ENCODE measurements at regions not wholly inside any gene's neighbourhood (a gene's known extent, or its start where the extent isn't known, plus 50 kb on each side); places are given as distances from the start of the nearest gene placed in this dataset.
"Not testable (repeated sequence)": the region's sequence is repeated elsewhere in the genome, so short reads cannot be mapped to it uniquely, and the experiment has no call there.

DNA sequence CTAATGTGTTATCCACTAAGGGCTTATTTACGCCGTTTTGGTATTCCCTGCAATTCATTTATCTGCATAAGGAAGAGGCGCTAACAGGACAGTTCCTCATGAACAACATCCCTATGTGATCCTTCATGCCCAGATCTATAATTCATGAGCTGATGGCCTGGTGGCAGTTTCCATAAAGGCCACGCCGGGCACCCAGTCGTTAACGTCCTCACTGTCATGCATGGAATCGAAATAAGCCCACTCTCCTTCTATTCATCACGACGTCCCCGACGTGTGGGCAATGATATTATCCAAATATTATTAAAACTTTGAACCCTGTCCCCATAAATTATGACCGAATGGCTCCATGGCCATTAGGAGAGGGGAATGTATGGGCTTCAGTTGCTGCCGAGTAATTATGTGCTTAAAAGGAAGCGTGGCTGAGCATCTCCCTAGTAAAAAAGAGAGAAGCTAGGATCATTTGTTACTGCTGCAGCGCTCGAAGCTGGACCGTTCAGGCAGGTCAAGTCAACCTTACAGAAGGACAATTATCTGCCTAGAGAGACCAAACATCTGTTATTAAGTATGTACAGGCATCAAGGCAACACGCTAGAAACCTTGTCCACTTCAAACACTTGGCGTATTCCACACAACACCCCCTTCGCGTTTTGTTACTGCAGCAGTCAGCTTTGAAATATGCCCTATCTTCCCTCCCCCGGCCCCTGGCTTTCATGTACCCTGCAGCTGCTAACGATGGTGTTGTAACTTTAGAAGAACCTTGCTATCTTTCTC lies 94.0 kb upstream of the SALL1 start:
- no peak for DNase-seq (ENCODE audit: low read depth)

DNA sequence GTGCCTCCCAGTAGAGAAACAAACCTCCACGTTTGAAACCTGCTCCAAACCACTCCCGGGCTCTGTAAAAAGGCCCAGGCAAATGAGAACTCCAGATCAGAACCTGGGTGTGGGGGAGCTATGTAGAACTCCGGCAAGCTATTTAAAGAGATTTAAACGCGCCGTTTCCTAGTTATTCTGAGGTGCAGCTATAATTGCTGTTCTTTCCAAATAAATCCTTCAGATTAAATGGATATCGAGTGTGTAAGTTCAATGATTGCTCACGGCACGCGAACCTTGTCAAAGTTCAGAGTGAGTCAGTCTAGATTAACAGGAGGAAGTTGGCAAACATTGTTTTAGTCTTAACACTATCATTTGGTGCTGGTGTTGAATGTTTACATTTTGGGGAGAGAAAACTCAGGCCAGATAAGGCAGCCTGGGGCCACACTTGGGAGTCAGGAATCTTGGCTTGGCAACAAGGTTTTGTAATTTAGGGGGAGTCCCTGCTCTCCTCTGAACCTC lies 92.9 kb upstream of the SALL1 start:
- no peak for DNase-seq (ENCODE audit: low read depth)

DNA sequence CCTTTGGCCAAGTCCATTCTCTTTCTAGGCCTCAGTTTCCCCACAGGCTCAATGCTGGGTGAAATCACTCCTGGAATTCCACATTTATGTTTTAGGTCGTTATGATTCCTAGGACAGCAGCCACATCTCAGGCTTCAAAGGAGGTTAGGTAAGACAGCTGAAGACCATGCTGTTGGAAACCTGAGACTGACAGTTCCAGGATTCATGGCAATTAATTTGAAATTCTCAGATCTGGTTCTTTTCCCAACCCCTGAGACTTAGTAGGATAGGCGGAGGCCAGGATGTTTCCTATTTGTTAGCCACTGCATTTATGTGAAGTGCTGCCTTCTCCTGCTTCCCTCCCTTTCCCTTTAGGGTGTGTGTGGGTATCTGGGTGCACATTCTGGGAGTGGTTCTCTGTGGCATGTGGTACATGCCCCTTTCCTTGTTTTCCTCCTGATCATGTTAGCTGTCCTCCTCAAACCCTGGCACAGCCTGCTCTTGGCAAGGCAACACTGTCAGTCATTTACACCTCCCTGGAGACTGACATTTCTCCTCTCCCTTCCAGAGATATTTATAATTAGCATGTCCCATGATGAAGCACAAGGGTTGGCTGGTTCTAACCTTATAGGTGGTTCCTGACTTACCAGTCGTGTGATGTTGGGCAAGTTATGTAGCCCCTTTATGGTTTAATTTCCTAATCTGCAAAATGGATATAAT lies 91.4 kb upstream of the SALL1 start:
- DNase-seq (ENCODE audit: low read depth), result no peak

DNA sequence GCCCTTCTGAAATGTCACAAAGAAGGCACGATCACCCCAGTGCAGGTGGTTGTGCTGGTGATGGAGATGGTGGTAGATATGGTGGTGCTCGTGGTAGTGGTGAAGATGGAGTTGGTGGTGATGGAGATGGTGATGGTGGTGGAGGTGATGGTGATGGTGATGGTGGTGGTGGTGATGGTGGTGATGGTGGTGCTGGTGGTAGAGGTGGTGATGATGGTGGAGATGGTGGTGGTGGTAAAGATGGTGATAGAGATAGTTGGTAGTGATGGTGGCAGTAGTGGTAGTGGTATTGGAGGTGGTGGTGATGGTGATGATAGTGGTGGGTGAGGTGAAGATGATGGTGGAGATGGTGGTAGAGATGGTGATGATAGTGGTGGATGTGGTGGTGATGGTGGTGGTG lies 88.1 kb upstream of the SALL1 start:
- DNase-seq (ENCODE audit: low read depth), result no peak

DNA sequence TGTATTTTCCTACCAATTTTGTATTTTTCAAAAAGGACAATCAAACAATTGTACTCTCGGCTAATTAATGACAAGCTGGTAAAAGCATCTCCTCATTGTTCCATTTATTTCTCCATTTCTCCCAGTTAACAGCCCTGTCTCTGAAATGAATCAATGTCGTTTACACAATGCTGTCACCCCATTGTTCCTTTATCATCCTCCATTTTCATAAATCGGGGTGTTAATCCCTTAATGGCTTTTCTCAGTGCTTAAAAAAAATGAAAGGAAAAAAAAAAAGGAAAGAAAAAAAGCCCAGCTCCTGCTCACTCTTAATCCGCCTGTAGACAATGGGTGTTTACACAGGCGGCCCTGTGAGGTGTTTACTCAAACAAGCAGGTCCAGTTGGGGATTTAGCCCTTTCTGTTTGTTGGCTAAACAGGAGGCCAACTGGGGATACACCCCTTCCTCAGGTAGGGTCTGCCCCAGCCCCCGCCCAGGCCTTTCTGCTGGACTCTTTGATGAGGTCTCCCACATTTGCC lies 86.8 kb upstream of the SALL1 start:
- DNase-seq (ENCODE audit: low read depth), result no peak

DNA sequence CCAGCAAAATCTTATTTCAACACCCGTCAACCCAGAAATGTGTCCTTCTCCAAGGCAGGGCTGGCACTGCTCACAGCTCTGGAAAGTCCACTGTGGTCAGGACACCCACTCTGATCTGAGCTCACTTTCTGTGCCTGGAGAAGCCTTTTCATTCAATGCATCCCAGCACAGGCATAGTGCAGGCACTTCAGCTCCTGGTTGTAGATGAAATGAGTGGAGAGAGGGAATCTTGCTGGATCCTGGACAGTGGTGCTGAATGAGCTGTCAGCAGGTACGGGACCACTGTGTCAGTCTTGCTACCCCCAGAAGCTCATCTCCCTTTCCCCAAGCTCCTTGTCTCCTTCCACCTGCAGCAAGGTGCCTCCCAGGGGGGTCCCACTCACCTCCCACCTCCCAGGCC lies 86.1 kb upstream of the SALL1 start:
- no peak for DNase-seq (ENCODE audit: low read depth)

DNA sequence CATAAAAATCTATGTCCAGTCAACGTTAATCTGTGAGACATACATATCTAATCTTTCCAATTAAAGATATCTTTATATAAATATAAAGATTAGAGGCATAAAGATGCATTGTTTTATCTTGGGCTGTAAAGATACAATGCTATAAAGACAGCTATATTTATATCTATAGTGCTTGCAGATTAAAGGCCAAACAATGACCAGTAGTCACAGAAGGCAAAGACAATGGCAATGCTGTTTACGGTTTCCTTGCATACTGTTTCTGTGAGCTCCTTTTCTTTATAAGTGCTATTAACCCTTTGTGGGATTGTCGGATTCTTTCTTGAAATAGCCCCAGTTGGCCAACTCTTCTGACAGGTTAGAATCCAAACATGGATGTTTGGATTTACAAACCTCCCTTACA lies 85.5 kb upstream of the SALL1 start:
- no peak for DNase-seq (ENCODE audit: low read depth)

DNA sequence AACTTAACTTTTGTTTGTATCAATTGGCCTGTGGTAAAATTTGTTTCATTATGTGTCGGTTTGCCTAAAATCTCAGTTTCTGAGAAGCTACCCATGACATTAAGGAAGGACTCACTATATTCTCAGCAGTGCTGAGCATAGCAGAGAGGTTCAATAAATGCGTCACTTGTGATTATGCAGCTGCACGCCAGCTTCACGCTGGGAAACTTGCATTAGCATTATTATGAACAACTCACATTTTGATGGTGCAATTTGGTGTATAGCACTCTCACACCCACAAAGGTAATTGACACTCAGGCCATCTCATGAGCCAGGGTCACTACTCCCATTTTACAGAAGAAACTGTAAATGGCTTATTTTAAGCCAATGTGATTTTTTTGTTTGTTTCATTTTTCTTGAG lies 80.6 kb upstream of the SALL1 start:
- peak; percentile 6 for DNase-seq (ENCODE audit: low read depth)

DNA sequence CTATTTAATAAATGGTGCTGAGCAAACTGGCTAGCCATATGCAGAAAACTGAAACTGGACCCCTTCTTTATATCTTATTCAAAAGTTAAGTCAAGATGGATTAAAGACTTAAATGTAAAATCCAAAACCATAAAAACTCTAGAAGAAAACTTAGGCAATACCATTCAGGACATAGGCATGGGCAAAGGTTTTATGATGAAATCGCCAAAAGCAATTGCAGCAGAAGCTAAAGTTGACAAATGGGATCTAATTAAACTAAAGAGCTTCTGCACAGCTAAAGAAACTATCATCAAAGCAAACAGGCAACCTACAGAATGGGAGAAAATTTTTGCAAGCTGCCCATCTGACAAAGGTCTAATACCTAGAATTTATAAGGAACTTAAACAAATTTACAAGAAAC lies 79.0 kb upstream of the SALL1 start:
- DNase-seq (ENCODE audit: low read depth), result not testable (repeated sequence)

DNA sequence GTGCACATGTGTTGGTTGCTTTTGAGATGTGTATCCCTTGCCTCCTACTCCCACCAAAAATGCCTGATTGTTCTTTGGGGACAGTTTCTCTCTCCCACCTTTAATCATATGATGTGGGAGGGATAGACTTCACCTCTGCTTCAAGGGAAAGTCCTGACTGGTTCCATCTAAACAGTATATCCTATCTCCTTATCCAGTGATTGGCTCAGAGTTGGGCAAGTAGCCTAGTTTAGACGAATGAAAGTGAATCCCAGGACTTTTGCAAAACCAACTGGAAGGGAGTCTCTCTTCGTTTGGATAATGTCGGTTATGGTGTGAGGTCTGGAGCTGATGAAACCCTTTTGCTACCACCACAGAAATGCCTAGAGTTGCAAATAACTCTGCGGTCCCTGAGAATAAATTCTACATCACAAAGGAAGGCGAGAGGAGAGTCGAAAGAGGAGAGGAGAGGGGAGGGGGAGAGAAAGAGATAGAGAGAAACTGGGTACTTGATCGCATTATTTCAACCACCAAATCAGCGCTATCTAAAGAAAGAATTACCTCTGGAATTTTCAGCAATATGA lies 77.1 kb upstream of the SALL1 start:
- no peak for DNase-seq (ENCODE audit: low read depth)

DNA sequence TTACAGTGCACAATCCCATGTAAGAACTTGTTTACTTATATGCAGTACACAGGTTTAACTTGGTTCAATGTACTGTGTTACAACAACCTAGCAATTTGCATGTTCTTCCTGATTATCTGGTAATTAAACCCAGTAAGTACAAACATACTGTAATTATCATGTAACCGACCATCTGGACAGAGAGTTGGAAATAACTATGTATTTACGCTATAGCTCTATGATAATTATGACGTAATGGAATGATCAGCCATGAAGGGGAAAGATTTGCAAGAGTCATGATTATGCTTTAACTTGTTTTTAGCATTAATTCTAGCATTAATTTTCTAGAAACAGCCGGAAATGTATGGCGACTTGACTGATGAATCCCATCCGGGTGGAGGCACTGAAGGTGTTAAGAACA lies 74.8 kb upstream of the SALL1 start:
- no peak for DNase-seq (ENCODE audit: low read depth)

DNA sequence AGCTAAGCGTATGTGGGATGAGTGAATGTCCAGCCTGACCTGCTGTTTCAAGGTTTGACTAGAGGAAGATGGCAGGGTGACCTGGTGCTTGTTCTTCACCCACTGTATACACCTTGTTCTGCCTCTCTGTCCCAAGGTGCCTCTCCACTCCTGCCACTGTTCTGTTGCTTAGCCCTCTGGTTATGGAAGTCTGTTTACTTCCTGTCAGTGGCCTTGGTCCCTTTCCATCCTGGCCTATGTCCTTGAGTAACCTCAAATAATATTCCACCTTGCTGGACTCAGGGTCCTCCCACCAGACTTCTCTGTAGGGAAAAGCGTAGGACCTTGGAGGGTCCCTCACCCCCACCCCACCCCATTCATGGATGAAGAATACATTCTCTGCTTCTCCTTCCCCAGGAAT lies 73.2 kb upstream of the SALL1 start:
- no peak for DNase-seq (ENCODE audit: low read depth)

DNA sequence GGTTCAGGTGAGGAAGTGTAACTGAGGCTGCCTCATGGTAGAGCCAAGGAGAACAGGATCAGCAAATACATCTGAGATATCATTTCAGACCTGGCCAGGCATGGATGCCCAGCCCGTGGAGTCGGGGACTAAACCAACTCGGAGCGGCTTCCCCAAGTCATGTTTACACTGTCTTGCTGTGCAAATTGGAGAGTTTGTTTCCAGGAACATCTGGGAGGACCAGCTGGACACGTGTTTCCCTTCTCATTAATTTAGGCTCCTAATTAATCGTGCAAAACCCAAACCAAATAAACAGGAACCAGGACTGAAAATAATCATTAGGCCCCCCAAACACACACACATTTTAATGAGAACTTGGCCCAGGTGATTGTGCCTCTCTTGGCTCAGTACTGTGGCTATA lies 70.9 kb upstream of the SALL1 start:
- no peak for DNase-seq (ENCODE audit: low read depth)

DNA sequence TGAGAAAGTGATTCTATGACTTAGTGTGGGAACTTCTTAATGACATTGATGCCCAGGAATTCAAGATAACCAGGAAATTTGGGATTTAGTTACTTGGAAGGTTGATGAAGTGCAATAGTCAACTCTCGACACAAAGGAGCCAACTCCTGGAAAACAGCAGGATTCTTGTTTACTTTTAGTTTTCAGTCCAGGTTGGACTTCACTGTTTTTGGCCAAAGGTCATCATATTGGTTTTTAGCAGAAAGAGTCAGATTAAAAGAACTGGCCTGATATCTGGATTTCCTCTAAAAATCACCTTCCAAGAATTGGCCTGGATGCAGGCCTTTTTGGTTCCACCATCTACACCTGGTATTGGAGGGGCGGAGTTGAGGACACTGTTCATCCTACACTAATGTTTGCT lies 60.1 kb upstream of the SALL1 start:
- no peak for DNase-seq (ENCODE audit: low read depth)

DNA sequence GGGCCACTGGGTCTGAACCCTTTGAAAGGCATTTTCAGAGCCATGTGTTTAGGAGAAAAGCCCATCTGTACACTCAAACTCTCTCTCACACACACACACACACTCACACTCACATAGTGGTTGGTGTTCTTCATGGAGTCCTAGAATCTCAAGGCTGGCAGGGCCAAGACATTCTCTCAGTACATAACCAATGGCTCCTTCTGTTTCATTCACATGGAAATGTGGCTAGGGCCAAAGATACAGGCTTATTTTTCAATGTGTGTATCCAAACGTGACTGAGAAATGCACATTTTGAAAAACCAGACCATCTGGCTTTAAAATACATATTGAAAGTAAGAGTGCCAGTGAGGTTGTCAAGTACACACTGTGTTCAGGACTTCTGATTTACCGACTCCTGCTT lies 59.0 kb upstream of the SALL1 start:
- no peak for DNase-seq (ENCODE audit: low read depth)

DNA sequence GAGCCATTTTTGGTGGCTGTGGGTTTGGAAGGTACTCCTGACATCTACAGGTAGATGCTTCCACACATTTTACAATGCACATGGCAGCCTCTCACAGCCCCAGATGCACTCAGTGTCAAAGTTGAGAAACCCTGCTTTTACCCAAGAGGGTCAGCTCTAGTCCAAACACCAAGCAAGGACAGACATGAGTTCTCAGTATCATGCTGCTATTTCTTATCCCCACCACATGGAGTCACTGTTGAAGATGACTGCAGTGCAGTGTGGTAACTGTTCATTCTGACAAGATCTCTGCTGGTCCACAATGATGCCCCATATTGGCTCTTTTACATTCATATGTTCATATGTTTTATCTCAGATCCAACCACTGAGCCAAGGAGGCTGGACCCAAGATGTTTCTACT lies 50.5 kb upstream of the SALL1 start:
- no peak for DNase-seq (ENCODE audit: low read depth)
